ENCODE measurements at regions not wholly inside any gene's neighbourhood (a gene's known extent, or its start where the extent isn't known, plus 50 kb on each side); places are given as distances from the start of the nearest gene placed in this dataset.

- DNase-seq (ENCODE audit: low read depth in 2 of 2), result no peak
Observed at GRCh38 chr11:23023319-23023718, 163.0 kb upstream of the CCDC179 start.

GRCh38 chr11:23041001-23041503, 180.8 kb upstream of the CCDC179 start:
- no peak for DNase-seq (ENCODE audit: low read depth in 2 of 2)

- no peak for DNase-seq (ENCODE audit: low read depth in 2 of 2)
Observed at GRCh38 chr11:23058656-23059055, 198.4 kb upstream of the CCDC179 start.

- no peak for DNase-seq (ENCODE audit: low read depth in 2 of 2)
Observed at GRCh38 chr11:23063276-23063675, 203.0 kb upstream of the CCDC179 start.

- DNase-seq (ENCODE audit: low read depth in 2 of 2), result peak; percentile 69 to 70
Observed at GRCh38 chr11:23078289-23078971, 218.2 kb upstream of the CCDC179 start.

GRCh38 chr11:23079382-23079813, 219.1 kb upstream of the CCDC179 start:
- DNase-seq (ENCODE audit: low read depth in 2 of 2), result peak; percentile 25 to 30

- no peak for DNase-seq (ENCODE audit: low read depth in 2 of 2)
Observed at GRCh38 chr11:23087407-23087806, 227.1 kb upstream of the CCDC179 start.

- no peak for DNase-seq (ENCODE audit: low read depth in 2 of 2)
Observed at GRCh38 chr11:23090659-23091058, 230.4 kb upstream of the CCDC179 start.

GRCh38 chr11:23095650-23096189, 235.4 kb upstream of the CCDC179 start:
- DNase-seq (ENCODE audit: low read depth in 2 of 2), result no peak

- no peak for DNase-seq (ENCODE audit: low read depth in 2 of 2)
Observed at GRCh38 chr11:23097891-23098290, 237.6 kb upstream of the CCDC179 start.

GRCh38 chr11:23099256-23099655, 239.0 kb upstream of the CCDC179 start:
- DNase-seq (ENCODE audit: low read depth in 2 of 2), result no peak

- DNase-seq (ENCODE audit: low read depth in 2 of 2), result peak; percentile 60 to 61
Observed at GRCh38 chr11:23100726-23101125, 240.5 kb upstream of the CCDC179 start.

- DNase-seq (ENCODE audit: low read depth in 2 of 2), result peak in 1 of 2 experiments; percentile 42
Observed at GRCh38 chr11:23103416-23103815, 243.1 kb upstream of the CCDC179 start.

GRCh38 chr11:23111527-23111926, 251.3 kb upstream of the CCDC179 start:
- DNase-seq (ENCODE audit: low read depth in 2 of 2), result no peak

GRCh38 chr11:23112390-23112789, 252.1 kb upstream of the CCDC179 start:
- no peak for DNase-seq (ENCODE audit: low read depth in 2 of 2)

- peak in 1 of 2 experiments; percentile 36 for DNase-seq (ENCODE audit: low read depth in 2 of 2)
Observed at GRCh38 chr11:23112987-23113886, 253.0 kb upstream of the CCDC179 start.

GRCh38 chr11:23113887-23114216, 253.6 kb upstream of the CCDC179 start:
- no peak for DNase-seq (ENCODE audit: low read depth in 2 of 2)

GRCh38 chr11:23123753-23124152, 263.5 kb upstream of the CCDC179 start:
- DNase-seq (ENCODE audit: low read depth in 2 of 2), result no peak

GRCh38 chr11:23124249-23124648, 264.0 kb upstream of the CCDC179 start:
- DNase-seq (ENCODE audit: low read depth in 2 of 2), result no peak

- DNase-seq (ENCODE audit: low read depth in 2 of 2), result no peak
Observed at GRCh38 chr11:23124996-23125395, 264.7 kb upstream of the CCDC179 start.

GRCh38 chr11:23127706-23128105, 267.4 kb upstream of the CCDC179 start:
- no peak for DNase-seq (ENCODE audit: low read depth in 2 of 2)

- no peak for DNase-seq (ENCODE audit: low read depth in 2 of 2)
Observed at GRCh38 chr11:23134627-23135026, 274.4 kb upstream of the CCDC179 start.

GRCh38 chr11:23138761-23139160, 278.5 kb upstream of the CCDC179 start:
- no peak for DNase-seq (ENCODE audit: low read depth in 2 of 2)
